B cell (primary cell): ENCODE measurements at regions not wholly inside any gene's neighbourhood (a gene's known extent, or its start where the extent isn't known, plus 50 kb on each side); places are given as distances from the start of the nearest gene placed in this dataset.

Experiments
- ATAC-seq: fragments of 200-7000 bp; cut with Tn5 transposase; one replicate; pipeline ENCODE4 v1.10.0; 2021; ENCODE audit warnings: low read depth, mild to moderate bottlenecking, moderate number of reproducible peaks, moderate library complexity
- CTCF ChIA-PET: fragments of 350-600 bp; sonication (Branson Sonifier 250); formaldehyde crosslinking; loops from one replicate; lab custom pipeline; 2021; ENCODE audit warnings: antibody characterized with exemption, inconsistent platforms; lab: Charles Lee
- POLR2A ChIA-PET: fragments of 350-600 bp; sonication (Branson Sonifier 250); formaldehyde crosslinking; loops from one replicate; lab custom pipeline; 2021; ENCODE audit warnings: antibody characterized with exemption; lab: Charles Lee
- DNase-seq: peaks from one replicate; pipeline ENCODE4 v3.0.0; 2013
- H2AFZ ChIP-seq: 2 replicates; pipeline ENCODE4 v1.6.1; 2012; ENCODE audit warnings: mild to moderate bottlenecking, low read depth, low read length; ENCODE audit not compliant: insufficient read depth, poor library complexity, severe bottlenecking
- H3K27ac ChIP-seq, 2 donors: 1 replicate in 1 of 2; 2 replicates in 1 of 2; pipeline ENCODE4 v1.5.1; 2012 to 2013; ENCODE audit warnings: low read length in 2 of 2, mild to moderate bottlenecking in 2 of 2, moderate library complexity in 1 of 2
- H3K27me3 ChIP-seq, 4 experiments: fragments of 200-600 bp in 1 of 4; sonication (generic) in 1 of 4; replicated peaks in 1 of 4; 1 replicate in 2 of 4; 2 replicates in 2 of 4; pipeline versions ENCODE4 v1.6.1 to v1.7.0; 2013 to 2016; ENCODE audit warnings: low read length in 3 of 4, mild to moderate bottlenecking in 2 of 4, mixed read lengths in 1 of 4, moderate library complexity in 1 of 4; ENCODE audit not compliant: insufficient read depth in 4 of 4, control insufficient read depth in 3 of 4; ENCODE audit errors: control extremely low read depth in 1 of 4
- H3K36me3 ChIP-seq, 2 experiments: replicated peaks in 1 of 2; 1 replicate in 1 of 2; 2 replicates in 1 of 2; pipeline versions ENCODE4 v1.6.1 to v1.7.1; 2013; ENCODE audit warnings: low read length in 1 of 2; ENCODE audit not compliant: insufficient read depth in 2 of 2, control insufficient read depth in 1 of 2; ENCODE audit errors: control extremely low read depth in 1 of 2, extremely low read depth in 1 of 2
- H3K4me1 ChIP-seq, 2 donors: fragments of 200-600 bp in 1 of 2; sonication (generic) in 1 of 2; 1 replicate in 1 of 2; 2 replicates in 1 of 2; pipeline versions ENCODE4 v1.5.1 to v1.6.1; 2013 to 2017; ENCODE audit warnings: low read length in 2 of 2; ENCODE audit not compliant: control insufficient read depth in 2 of 2, insufficient read depth in 2 of 2
- H3K4me2 ChIP-seq: replicated peaks from 2 replicates; pipeline ENCODE3; 2012; ENCODE audit warnings: mild to moderate bottlenecking, low read depth, low read length; ENCODE audit not compliant: poor library complexity, severe bottlenecking
- H3K4me3 ChIP-seq, 5 experiments: fragments of 200-600 bp in 1 of 5; sonication (generic) in 1 of 5; 1 replicate in 3 of 5; 2 replicates in 2 of 5; pipeline versions ENCODE4 v1.5.1 to v1.7.0; 2011 to 2016; ENCODE audit warnings: low read length in 4 of 5, mild to moderate bottlenecking in 4 of 5, low read depth in 2 of 5, control low read depth in 1 of 5, moderate library complexity in 1 of 5; ENCODE audit not compliant: insufficient read depth in 1 of 5; ENCODE audit errors: control extremely low read depth in 1 of 5, extremely low read depth in 1 of 5
- H3K79me2 ChIP-seq: fragments of 200-600 bp; sonication (generic); one replicate; pipeline ENCODE4 v1.6.0; 2016; ENCODE audit warnings: low read length; ENCODE audit not compliant: control insufficient read depth, insufficient read depth
- H3K9ac ChIP-seq: fragments of 200-600 bp; sonication (generic); 2 replicates; pipeline ENCODE4 v1.6.1; 2017; ENCODE audit warnings: mild to moderate bottlenecking, low read length, moderate library complexity
- H3K9me3 ChIP-seq, 3 donors: one replicate each; pipeline versions ENCODE4 v1.6.1 to v1.7.1; 2013; ENCODE audit warnings: low read length in 2 of 3; ENCODE audit not compliant: control insufficient read depth in 2 of 3, insufficient read depth in 1 of 3; ENCODE audit errors: control extremely low read depth in 1 of 3
- H4K20me1 ChIP-seq: 2 replicates; pipeline ENCODE4 v1.6.0; 2012; ENCODE audit warnings: mild to moderate bottlenecking, low read length; ENCODE audit not compliant: insufficient read depth, control insufficient read depth, poor library complexity, severe bottlenecking
- H3K27ac Mint-ChIP-seq: one replicate; pipeline ENCODE4 v1.8.0; 2021; ENCODE audit warnings: mixed read lengths
- H3K27me3 Mint-ChIP-seq: one replicate; pipeline ENCODE4 v1.8.0; 2021; ENCODE audit warnings: mixed read lengths
- H3K4me1 Mint-ChIP-seq: one replicate; pipeline ENCODE4 v1.8.0; 2021; ENCODE audit warnings: mixed read lengths
- H3K4me3 Mint-ChIP-seq: one replicate; pipeline ENCODE4 v1.8.0; 2021; ENCODE audit warnings: mixed read lengths
- H3K9me3 Mint-ChIP-seq: one replicate; pipeline ENCODE4 v1.8.0; 2022; ENCODE audit warnings: mixed read lengths; ENCODE audit not compliant: insufficient read depth
- EZH2 ChIP-seq: IDR thresholded peaks from 2 replicates; pipeline ENCODE4 v1.6.1; 2012; ENCODE audit warnings: borderline replicate concordance, low read depth, mild to moderate bottlenecking, moderate library complexity, low read length; ENCODE audit not compliant: insufficient read depth, poor library complexity, severe bottlenecking
- WGBS: methylation state at CpG from one replicate; pipeline ENCODE4 v1.1.5; 2013; ENCODE audit warnings: missing lambda C conversion rate; ENCODE audit not compliant: insufficient coverage; 5-methylcytosine and 5-hydroxymethylcytosine counted together
- intact Hi-C: fragments of 100-400 bp; cut with micrococcal nuclease; formaldehyde crosslinking; loops from one replicate; pipeline ENCODE4 v1.10.0; 2022
- TF ChIP-seq, protein P1 (sequence below): fragments of 200-600 bp; IDR thresholded peaks from one replicate; pipeline ENCODE4 v1.8.0; 2022; ENCODE audit warnings: antibody characterized with exemption, mild to moderate bottlenecking

- no peak overlapping the region for H2AFZ ChIP-seq
- POLR2A ChIA-PET: no interaction called here
- no peak overlapping the region for H3K27ac ChIP-seq
- 100% methylated on average over 3 of the region's 5 CpGs for WGBS
- no peaks in the 10 kb centered on the region for H3K36me3 ChIP-seq
- TF ChIP-seq, protein P1, sequence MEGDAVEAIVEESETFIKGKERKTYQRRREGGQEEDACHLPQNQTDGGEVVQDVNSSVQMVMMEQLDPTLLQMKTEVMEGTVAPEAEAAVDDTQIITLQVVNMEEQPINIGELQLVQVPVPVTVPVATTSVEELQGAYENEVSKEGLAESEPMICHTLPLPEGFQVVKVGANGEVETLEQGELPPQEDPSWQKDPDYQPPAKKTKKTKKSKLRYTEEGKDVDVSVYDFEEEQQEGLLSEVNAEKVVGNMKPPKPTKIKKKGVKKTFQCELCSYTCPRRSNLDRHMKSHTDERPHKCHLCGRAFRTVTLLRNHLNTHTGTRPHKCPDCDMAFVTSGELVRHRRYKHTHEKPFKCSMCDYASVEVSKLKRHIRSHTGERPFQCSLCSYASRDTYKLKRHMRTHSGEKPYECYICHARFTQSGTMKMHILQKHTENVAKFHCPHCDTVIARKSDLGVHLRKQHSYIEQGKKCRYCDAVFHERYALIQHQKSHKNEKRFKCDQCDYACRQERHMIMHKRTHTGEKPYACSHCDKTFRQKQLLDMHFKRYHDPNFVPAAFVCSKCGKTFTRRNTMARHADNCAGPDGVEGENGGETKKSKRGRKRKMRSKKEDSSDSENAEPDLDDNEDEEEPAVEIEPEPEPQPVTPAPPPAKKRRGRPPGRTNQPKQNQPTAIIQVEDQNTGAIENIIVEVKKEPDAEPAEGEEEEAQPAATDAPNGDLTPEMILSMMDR: no peak
- no peak for TF ChIP-seq EZH2
- no peaks in the 10 kb centered on the region for H3K79me2 ChIP-seq
- ATAC-seq (no peak), DNase-seq (no peak)
- H3K9me3 Mint-ChIP-seq: peaks cover 5% of the 10 kb centered on the region
- H3K27me3 ChIP-seq: no peaks in the 10 kb centered on the region
- no peaks in the 10 kb centered on the region for H4K20me1 ChIP-seq
- H3K4me3 Mint-ChIP-seq: no peak overlapping the region
- H3K4me3 ChIP-seq: no peak overlapping the region
- H3K9me3 ChIP-seq: peaks cover 0 to 15% (median 0%) of the 10 kb centered on the region in 3 donors
- H3K4me1 ChIP-seq: no peaks in the 10 kb centered on the region
- CTCF ChIA-PET: no interaction called here
- H3K27me3 Mint-ChIP-seq: no peaks in the 10 kb centered on the region
- intact Hi-C loops: no loop called here
- H3K27ac Mint-ChIP-seq: no peak overlapping the region
- no peak overlapping the region for H3K4me2 ChIP-seq
- no peak overlapping the region for H3K9ac ChIP-seq
- H3K4me1 Mint-ChIP-seq: no peaks in the 10 kb centered on the region
Measured at GRCh38 chr10:131418681-131419080, 107.2 kb upstream of the TCERG1L start.

- Histone ChIP-seq H3K4me1 (no peaks in the 10 kb centered on the region), H3K4me2 (no peak overlapping the region), H3K9me3 (peaks cover 0 to 18% (median 0%) of the 10 kb centered on the region in 3 donors), H3K4me3 (no peak overlapping the region), H3K36me3 (no peaks in the 10 kb centered on the region), H3K27me3 (no peaks in the 10 kb centered on the region), H3K79me2 (no peaks in the 10 kb centered on the region), H2AFZ (no peak overlapping the region), H3K27ac (no peak overlapping the region), H4K20me1 (no peaks in the 10 kb centered on the region), H3K9ac (no peak overlapping the region)
- H3K4me3 Mint-ChIP-seq: no peak overlapping the region
- DNase-seq (no peak), ATAC-seq (no peak)
- ChIA-PET CTCF (no interaction called here), POLR2A (no interaction called here)
- 97% methylated on average over 22 of the region's 22 CpGs for WGBS
- intact Hi-C loops: no loop called here
- TF ChIP-seq, protein P1: no peak
- no peak for TF ChIP-seq EZH2
- peaks cover 5% of the 10 kb centered on the region for H3K9me3 Mint-ChIP-seq
- H3K27me3 Mint-ChIP-seq: no peaks in the 10 kb centered on the region
- H3K4me1 Mint-ChIP-seq: no peaks in the 10 kb centered on the region
- no peak overlapping the region for H3K27ac Mint-ChIP-seq
Measured at GRCh38 chr10:131419797-131420196, 108.3 kb upstream of the TCERG1L start.
